ENCODE measurements at regions not wholly inside any gene's neighbourhood (a gene's known extent, or its start where the extent isn't known, plus 50 kb on each side); places are given as distances from the start of the nearest gene placed in this dataset.

- H3K36me3 ChIP-seq (ENCODE audit: insufficient read depth, low read length) = no peaks in the 10 kb centered on the region
- no peaks in the 10 kb centered on the region for H4K20me1 ChIP-seq (ENCODE audit: insufficient read depth, low read length)
- no peaks in the 10 kb centered on the region for H3K27me3 ChIP-seq (ENCODE audit: insufficient read depth, low read length)
- no peaks in the 10 kb centered on the region for H3K79me2 ChIP-seq (ENCODE audit: insufficient read depth, low read length)
- no peak for FAIRE-seq
- no peaks in the 10 kb centered on the region for H3K27me3 Mint-ChIP-seq (ENCODE audit: low read depth, unreplicated experiment)
- no peak overlapping the region for H2AFZ ChIP-seq (ENCODE audit: low read depth, low read length)
- no peaks in the 10 kb centered on the region for H3K9me3 Mint-ChIP-seq (ENCODE audit: unreplicated experiment)
- TF ChIP-seq EZH2 (IDR thresholded peaks at IDR 0.05; ENCODE audit: insufficient read depth, low read length) (no peak), CTCF (IDR thresholded peaks at IDR 0.05; ENCODE audit: insufficient read depth, low read depth, low read length) (no peak)
- no peak overlapping the region for H3K4me3 Mint-ChIP-seq (ENCODE audit: unreplicated experiment)
- no peak overlapping the region for H3K4me2 ChIP-seq (ENCODE audit: low read length)
- peaks cover 21% of the 10 kb centered on the region for H3K4me1 Mint-ChIP-seq (ENCODE audit: low read depth, unreplicated experiment)
- H3K4me3 ChIP-seq (ENCODE audit: insufficient read depth, low read depth, low read length) = no peak overlapping the region
- H3K27ac Mint-ChIP-seq (ENCODE audit: unreplicated experiment) = no peak overlapping the region
- no peaks in the 10 kb centered on the region for H3K36me3 Mint-ChIP-seq (ENCODE audit: low read depth, unreplicated experiment)
- H3K4me1 ChIP-seq (ENCODE audit: insufficient read depth, low read length) = peaks cover 11% of the 10 kb centered on the region
- H3K9ac ChIP-seq (ENCODE audit: low read length) = no peak overlapping the region
- no peak for DNase-seq (ENCODE audit: low read depth)
- no peaks in the 10 kb centered on the region for H3K9me3 ChIP-seq (ENCODE audit: insufficient read depth, low read depth, low read length)
- no peak overlapping the region for H3K27ac ChIP-seq (ENCODE audit: low read depth, low read length)
Measured at GRCh38 chr4:102141842-102142241, 203.4 kb downstream of the SLC39A8 start.

DNA sequence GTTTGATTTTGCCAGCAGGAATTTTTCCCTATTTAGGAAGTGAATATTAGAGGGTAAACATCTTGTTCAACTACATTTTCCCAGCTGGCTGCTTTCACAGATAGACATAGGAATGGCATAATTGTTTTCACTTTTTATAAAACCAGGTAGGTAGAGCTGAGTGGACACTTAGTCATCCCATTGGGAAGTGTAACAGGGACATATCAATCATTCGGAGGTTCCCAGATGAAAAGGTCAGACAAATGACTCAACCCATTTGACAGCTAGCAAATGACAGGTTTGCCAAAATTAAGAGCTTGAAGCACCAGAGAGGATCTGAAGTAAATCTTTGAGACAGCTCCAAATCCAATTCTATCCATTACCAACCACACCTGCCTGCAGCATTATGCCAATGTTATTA, 205.3 kb downstream of the SLC39A8 start:
- Mint-ChIP-seq H3K27me3 (ENCODE audit: low read depth, unreplicated experiment) (no peaks in the 10 kb centered on the region), H3K9me3 (ENCODE audit: unreplicated experiment) (no peaks in the 10 kb centered on the region), H3K4me1 (ENCODE audit: low read depth, unreplicated experiment) (peaks cover 21% of the 10 kb centered on the region), H3K27ac (ENCODE audit: unreplicated experiment) (no peak overlapping the region), H3K36me3 (ENCODE audit: low read depth, unreplicated experiment) (no peaks in the 10 kb centered on the region), H3K4me3 (ENCODE audit: unreplicated experiment) (no peak overlapping the region)
- H3K79me2 ChIP-seq (ENCODE audit: insufficient read depth, low read length) = no peaks in the 10 kb centered on the region
- H3K27me3 ChIP-seq (ENCODE audit: insufficient read depth, low read length) = no peaks in the 10 kb centered on the region
- H3K9ac ChIP-seq (ENCODE audit: low read length) = no peak overlapping the region
- FAIRE-seq (no peak), DNase-seq (ENCODE audit: low read depth) (peak; percentile 31)
- TF ChIP-seq CTCF (IDR thresholded peaks at IDR 0.05; ENCODE audit: insufficient read depth, low read depth, low read length) (no peak), EZH2 (IDR thresholded peaks at IDR 0.05; ENCODE audit: insufficient read depth, low read length) (no peak)
- no peaks in the 10 kb centered on the region for H3K36me3 ChIP-seq (ENCODE audit: insufficient read depth, low read length)
- no peak overlapping the region for H3K27ac ChIP-seq (ENCODE audit: low read depth, low read length)
- no peak overlapping the region for H3K4me3 ChIP-seq (ENCODE audit: insufficient read depth, low read depth, low read length)
- H3K4me2 ChIP-seq (ENCODE audit: low read length) = no peak overlapping the region
- peaks cover 11% of the 10 kb centered on the region for H3K4me1 ChIP-seq (ENCODE audit: insufficient read depth, low read length)
- H2AFZ ChIP-seq (ENCODE audit: low read depth, low read length) = no peak overlapping the region
- H3K9me3 ChIP-seq (ENCODE audit: insufficient read depth, low read depth, low read length) = no peaks in the 10 kb centered on the region
- H4K20me1 ChIP-seq (ENCODE audit: insufficient read depth, low read length) = no peaks in the 10 kb centered on the region

DNA sequence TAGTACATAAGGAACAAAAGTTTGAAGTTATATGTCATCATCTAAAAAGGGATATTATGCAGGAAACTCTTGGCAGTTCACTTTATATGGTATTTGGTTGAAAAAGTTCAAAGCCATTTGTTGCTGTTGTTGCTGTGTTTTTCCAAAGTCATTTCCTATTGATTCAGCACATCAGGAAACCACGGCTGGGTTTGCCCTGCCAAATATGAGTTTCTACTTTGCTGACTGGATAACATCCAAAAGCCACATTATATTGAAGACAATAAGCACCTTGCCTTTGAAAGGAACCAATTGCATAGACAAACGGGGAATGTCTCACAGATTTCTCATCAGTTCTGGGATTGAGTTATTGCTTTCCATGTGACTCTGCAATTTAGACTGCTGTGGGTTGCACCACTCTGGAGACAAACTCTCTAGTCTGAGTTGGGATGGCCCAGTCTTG, 206.1 kb downstream of the SLC39A8 start:
- H3K4me1 Mint-ChIP-seq (ENCODE audit: low read depth, unreplicated experiment) = peaks cover 21% of the 10 kb centered on the region
- no peak overlapping the region for H2AFZ ChIP-seq (ENCODE audit: low read depth, low read length)
- peaks cover 11% of the 10 kb centered on the region for H3K4me1 ChIP-seq (ENCODE audit: insufficient read depth, low read length)
- H3K9me3 ChIP-seq (ENCODE audit: insufficient read depth, low read depth, low read length) = no peaks in the 10 kb centered on the region
- no peaks in the 10 kb centered on the region for H3K9me3 Mint-ChIP-seq (ENCODE audit: unreplicated experiment)
- H3K4me3 Mint-ChIP-seq (ENCODE audit: unreplicated experiment) = no peak overlapping the region
- H3K4me3 ChIP-seq (ENCODE audit: insufficient read depth, low read depth, low read length) = no peak overlapping the region
- FAIRE-seq (peak; percentile 26), DNase-seq (ENCODE audit: low read depth) (peak; percentile 90)
- H3K27me3 ChIP-seq (ENCODE audit: insufficient read depth, low read length) = no peaks in the 10 kb centered on the region
- H4K20me1 ChIP-seq (ENCODE audit: insufficient read depth, low read length) = no peaks in the 10 kb centered on the region
- peak overlapping the region; percentile 16 for H3K27ac Mint-ChIP-seq (ENCODE audit: unreplicated experiment)
- H3K36me3 Mint-ChIP-seq (ENCODE audit: low read depth, unreplicated experiment) = no peaks in the 10 kb centered on the region
- TF ChIP-seq EZH2 (IDR thresholded peaks at IDR 0.05; ENCODE audit: insufficient read depth, low read length) = no peak
- TF ChIP-seq CTCF (IDR thresholded peaks at IDR 0.05; ENCODE audit: insufficient read depth, low read depth, low read length) = no peak
- no peak overlapping the region for H3K9ac ChIP-seq (ENCODE audit: low read length)
- H3K4me2 ChIP-seq (ENCODE audit: low read length) = peak overlapping the region; percentile 47
- H3K79me2 ChIP-seq (ENCODE audit: insufficient read depth, low read length) = no peaks in the 10 kb centered on the region
- no peak overlapping the region for H3K27ac ChIP-seq (ENCODE audit: low read depth, low read length)
- no peaks in the 10 kb centered on the region for H3K36me3 ChIP-seq (ENCODE audit: insufficient read depth, low read length)
- no peaks in the 10 kb centered on the region for H3K27me3 Mint-ChIP-seq (ENCODE audit: low read depth, unreplicated experiment)

All from astrocyte (in vitro differentiated cells and primary cell).